Fibroblast of peridontal ligament (primary cell): ENCODE measurements at regions not wholly inside any gene's neighbourhood (a gene's known extent, or its start where the extent isn't known, plus 50 kb on each side); places are given as distances from the start of the nearest gene placed in this dataset.
"Not testable (repeated sequence)": the region's sequence is repeated elsewhere in the genome, so short reads cannot be mapped to it uniquely, and the experiment has no call there.

Source experiments
- DNase-seq: peaks from one replicate; pipeline ENCODE4 v3.0.0-alpha.2; 2010; ENCODE audit errors: extremely low read depth

DNA sequence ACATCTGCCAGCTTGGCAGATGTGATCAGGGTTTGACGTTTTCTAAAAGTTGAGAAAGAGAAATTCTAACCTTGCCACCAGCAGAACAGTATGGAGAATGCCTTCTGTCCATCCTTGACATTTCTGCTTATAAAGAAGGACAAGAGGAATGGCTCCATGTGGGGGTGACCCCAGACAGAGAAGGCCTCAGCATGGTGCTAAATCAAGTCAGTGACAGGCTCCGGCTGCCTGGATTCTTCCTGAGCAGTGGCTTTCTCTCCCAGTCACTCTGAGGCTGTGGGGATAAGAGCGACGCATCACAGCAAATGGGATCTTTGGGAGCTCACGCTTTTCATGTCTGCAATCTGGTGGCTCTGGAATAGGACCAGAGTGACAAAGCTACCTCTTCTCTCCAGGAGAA is 640.2 kb upstream of the CAMK1G start:
- DNase-seq = no peak

GRCh38 chr1:208944981-208945451 is 638.5 kb upstream of the CAMK1G start:
- DNase-seq = no peak

- DNase-seq = no peak
These were observed 633.3 kb upstream of the CAMK1G start for GRCh38 chr1:208950206-208950605.

GRCh38 chr1:208951026-208951525 is 632.4 kb upstream of the CAMK1G start:
- DNase-seq = no peak

DNA sequence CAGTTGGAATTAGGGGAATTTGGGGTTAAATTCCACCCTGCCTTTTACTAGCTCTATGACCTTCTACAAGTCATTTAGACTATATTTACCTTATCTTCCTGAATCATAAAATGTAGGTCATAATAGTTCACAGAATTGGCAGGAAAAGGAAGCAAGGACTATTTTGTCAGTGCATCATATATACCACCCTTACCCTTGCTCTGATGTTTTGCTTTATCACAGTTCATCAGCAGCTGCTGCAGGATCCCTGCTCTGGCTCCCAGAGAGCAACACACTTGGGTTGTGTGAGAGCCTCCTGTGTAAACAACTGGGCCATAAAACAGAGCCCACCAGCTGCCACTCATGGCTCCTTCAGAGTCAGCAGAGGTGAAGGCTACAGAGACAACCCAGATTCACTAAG is 631.6 kb upstream of the CAMK1G start:
- no peak for DNase-seq

DNA sequence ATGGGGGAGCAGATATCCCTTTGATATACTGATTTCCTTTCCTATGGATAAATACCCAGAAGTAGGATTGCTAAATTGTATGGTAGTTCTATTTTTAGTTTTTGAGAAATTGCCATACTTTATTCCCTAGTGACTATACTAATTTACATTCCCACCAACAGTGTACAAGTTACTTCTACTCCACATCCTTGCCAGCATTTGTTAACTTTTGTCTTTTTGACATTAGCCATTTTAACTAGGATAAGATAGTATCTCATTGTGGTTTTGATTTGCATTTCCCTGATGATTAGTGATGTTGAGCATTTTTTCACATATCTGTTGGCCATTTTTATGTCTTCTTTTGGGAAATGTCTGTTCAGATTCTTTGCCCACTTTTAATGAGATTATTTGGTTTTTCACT is 620.6 kb upstream of the CAMK1G start:
- no peak for DNase-seq

DNA sequence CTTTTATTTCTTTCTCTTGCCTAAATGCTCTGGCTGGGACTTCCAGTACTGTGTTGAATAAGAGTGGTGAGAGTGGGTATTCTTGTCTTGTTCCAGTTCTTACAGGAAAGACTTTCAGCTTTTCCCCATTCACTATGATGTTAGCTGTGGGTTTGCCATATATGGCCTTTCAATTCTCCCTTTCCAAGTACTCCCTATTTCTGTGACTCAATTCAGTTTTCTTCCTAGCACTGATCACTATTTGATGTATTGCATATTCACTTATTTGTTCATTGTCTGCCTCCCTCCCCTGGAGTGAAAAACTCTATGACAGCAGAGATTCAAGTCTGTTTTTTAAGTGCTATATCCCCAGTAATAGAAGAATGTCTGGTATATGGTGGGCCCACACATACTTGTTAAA is 618.2 kb upstream of the CAMK1G start:
- no peak for DNase-seq

- DNase-seq = no peak
These were observed 616.2 kb upstream of the CAMK1G start for GRCh38 chr1:208967334-208967733.

DNA sequence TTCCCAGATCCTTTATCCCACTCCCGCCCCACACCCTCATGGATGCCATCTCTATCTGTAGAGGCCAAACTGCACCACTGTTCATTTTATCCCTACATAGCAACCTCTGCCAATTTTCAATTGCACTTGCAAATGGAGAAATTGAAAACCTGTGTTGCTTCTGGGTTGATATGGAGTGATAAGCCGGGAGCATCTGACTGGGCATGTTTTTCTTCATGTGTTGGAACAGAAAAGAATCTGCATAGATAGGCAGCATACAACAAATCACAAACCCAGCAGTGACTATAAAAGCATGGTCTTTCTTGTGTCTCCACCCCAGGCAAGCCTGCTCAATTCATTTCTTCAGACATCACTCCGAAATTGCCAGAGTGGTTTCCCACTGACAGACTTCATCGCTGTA is 608.8 kb upstream of the CAMK1G start:
- DNase-seq = no peak

- DNase-seq = no peak
These were observed 608.1 kb upstream of the CAMK1G start for GRCh38 chr1:208975456-208975855.

DNA sequence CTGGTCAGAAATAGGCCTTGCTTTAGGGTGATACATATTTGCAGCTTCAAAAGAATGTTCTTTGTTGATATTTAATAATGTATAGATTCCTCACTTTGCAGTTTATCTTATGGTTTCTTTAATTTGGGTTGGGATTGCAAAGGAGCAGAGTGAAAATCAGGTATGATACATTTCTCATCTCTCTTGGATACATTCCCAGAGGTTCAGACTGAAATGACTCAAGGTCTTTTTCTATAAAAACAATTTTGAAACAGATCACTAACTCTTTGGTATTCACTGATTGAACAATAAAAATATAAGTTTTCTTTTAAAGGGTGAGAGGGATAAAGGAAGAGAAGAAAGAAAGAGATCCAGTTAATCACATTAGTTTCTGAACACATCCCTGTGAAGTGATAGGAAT is 606.5 kb upstream of the CAMK1G start:
- no peak for DNase-seq

GRCh38 chr1:208977638-208978256 is 605.8 kb upstream of the CAMK1G start:
- DNase-seq = no peak

DNA sequence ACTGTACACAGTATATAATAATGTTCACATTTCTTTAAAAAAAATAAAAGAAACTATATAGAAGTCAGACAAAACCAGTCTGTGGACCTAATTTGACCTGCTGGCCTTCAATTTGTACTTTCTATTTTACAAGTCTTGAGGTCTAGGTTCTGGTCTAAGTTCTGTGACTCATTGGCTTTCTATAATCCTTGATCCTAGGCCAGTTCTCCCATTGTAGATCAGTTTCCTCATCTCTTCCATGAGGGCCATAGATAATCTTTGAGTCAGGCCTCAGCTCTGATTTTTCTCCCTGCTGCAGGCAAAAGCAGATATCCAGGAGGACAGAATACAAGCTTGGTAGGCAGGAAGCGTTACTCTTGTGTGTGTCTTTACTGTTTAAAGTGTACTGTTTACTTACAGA is 603.7 kb upstream of the CAMK1G start:
- DNase-seq = no peak

DNA sequence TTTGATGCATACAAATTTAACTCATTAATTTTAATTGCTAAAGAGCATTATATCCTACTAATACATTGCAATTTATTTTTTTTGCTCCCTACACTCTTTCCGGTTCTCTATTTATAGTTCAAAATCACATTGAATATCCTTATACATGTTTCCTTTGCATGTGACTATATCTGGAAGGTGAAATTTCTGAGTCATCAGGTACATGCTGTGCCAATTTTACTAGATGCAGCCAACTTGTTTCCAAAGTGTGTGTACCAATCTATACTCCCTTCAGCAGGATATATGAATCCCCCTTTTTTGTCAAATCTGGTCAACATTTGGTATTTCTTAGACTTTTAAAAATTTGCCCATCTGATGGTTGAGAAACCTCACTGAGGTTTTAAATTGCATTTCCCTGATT is 602.9 kb upstream of the CAMK1G start:
- no peak for DNase-seq

DNA sequence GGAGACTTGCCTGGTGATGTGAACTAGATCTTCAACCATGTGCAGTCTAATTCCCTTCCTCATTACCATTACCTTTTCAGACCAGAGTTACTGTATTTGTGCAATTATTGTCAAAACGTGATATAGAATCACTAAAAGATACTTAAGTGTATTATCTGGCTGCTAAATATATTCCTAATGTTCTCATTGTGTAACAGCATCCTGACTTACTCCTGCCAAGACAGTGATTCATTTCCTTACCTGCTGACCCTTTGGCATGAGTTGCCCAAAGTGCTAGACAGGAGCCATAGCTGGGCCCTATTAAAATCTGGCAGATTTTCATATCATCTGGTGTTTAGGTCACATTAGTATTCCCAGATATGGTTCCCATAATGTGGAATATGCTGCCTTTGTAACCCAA is 598.3 kb upstream of the CAMK1G start:
- DNase-seq = no peak

DNA sequence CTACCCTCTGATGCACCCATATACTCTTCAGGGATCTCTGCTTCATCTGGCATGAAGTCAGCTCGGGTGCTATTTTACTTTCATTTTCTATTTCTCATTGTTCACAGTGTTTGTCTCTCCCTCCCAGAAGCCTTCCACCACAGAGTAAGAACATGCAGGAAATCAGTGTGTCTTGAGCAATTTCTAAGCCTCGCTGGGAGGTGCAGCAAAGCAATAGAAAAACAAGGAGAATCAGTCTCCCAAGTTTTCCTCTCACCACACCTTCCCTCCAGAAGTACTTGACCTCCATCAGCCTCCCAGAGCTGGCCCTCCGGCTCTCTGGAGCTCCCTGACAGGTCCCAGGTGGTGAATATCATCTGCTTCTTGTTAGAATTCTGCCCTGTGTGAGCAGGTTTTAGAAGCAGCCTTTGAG is 594.7 kb upstream of the CAMK1G start:
- peak; percentile 56 for DNase-seq

DNA sequence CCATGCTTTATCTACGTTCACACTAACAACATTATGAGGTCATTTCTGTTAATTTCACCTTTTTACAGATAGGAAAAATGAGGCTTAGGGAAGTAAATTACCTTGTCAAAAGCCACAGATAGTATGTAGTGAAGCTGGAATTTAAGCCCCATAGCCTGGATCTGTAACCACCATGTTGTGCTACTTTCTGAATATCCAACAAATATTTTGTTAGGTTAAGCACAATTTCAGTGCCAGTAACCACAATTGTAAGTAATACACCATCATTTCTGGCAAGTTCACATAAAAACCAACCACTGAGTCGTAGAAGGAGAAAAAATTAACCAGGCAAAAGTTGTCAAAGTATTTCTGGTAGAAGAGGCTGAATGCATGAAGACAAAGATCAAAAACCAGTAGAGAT is 593.1 kb upstream of the CAMK1G start:
- DNase-seq = no peak

GRCh38 chr1:208997053-208997452 is 586.5 kb upstream of the CAMK1G start:
- DNase-seq = not testable (repeated sequence)

GRCh38 chr1:208997726-208998312 is 585.7 kb upstream of the CAMK1G start:
- peak; percentile 2 for DNase-seq

DNA sequence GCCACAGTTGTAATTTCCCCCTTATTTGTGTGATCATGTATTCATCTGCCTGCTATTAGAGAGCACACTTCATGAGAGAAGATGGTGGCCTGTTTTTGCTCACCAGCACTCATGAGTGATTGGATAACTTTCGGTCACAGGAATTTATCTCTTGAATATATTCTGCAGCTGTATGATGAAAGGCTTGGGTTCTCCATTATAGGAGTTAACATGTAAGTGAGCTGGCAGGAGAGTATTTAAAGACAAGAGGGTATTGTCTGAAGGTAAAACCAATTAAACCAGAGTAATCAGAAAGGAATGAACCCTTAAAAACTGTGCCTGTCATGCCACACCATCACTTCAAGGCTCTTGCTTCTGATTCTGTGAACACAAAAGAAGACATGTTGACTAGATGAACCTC is 574.9 kb upstream of the CAMK1G start:
- DNase-seq = no peak

DNA sequence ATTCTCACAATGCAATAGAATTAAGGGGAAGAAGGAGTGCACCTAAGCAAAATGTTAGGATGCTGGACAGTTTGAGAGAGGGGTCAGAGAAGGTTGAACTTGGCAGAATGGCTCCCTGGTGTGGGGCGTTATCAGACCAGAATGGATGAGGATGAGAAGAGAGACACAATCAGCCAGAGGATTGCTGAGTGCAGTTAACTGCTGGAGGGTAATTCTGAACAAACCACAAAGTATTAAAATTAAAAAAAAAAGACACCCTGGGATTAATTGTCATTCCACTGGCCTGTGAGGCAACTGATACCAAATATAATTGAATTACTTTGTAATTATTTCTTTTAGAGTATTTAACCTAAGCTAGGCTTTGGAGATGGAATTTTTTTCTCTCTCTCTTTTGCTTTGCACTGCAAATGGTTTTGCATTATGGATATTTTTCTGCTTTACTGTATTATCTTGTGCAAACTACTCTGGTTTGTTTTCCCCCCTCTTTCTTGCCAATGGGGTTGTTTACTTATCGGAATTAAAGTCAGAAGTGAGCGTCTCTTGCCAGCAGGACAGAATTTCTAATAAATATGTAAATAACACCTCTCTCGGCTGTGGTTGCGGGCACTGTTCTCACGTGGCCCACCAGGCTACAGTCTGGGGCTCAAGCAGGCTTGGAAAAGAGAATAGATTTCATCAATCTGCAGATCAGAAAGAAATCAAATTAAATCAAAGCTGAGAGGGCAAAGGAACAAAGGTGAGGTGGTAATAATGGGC is 572.9 kb upstream of the CAMK1G start:
- no peak for DNase-seq

- no peak for DNase-seq
These were observed 570.9 kb upstream of the CAMK1G start for GRCh38 chr1:209012443-209013196.
